Erythroblast (primary cell): ENCODE measurements at regions not wholly inside any gene's neighbourhood (a gene's known extent, or its start where the extent isn't known, plus 50 kb on each side); places are given as distances from the start of the nearest gene placed in this dataset.

Experiments
- GATA1 ChIP-seq: IDR thresholded peaks from 2 replicates; pipeline ENCODE4 v1.6.1; 2011; ENCODE audit warnings: low read depth, mild to moderate bottlenecking, control low read depth, low read length, moderate library complexity
- POLR2A ChIP-seq: IDR thresholded peaks from 2 replicates; pipeline ENCODE4 v1.6.1; 2011; ENCODE audit warnings: mild to moderate bottlenecking, low read length

GRCh38 chr16:72397876-72398275 is 225.9 kb upstream of the PMFBP1 start:
- no peak for TF ChIP-seq POLR2A
- TF ChIP-seq GATA1 = no peak
